T-cell (primary cell): ENCODE measurements at regions not wholly inside any gene's neighbourhood (a gene's known extent, or its start where the extent isn't known, plus 50 kb on each side); places are given as distances from the start of the nearest gene placed in this dataset.

ENCODE experiments used
- ATAC-seq, 4 experiments: fragments of 200-7000 bp in 3 of 4; fragments of 150-1000 bp in 1 of 4; cut with Tn5 transposase; replicated peaks in 1 of 4; 1 replicate in 3 of 4; 2 replicates in 1 of 4; pipeline ENCODE4 v1.10.0; 2021; ENCODE audit warnings: moderate library complexity in 3 of 4, mild to moderate bottlenecking in 2 of 4, moderate number of reproducible peaks in 1 of 4
- CTCF ChIA-PET, 2 donors: fragments of 300-600 bp; sonication (Branson Sonifier 250); formaldehyde crosslinking; loops; one replicate each; lab custom pipeline; 2022; ENCODE audit warnings: antibody characterized with exemption in 2 of 2; lab: Charles Lee
- POLR2A ChIA-PET, 2 donors: fragments of 300-600 bp; sonication (Branson Sonifier 250); formaldehyde crosslinking; loops; one replicate each; lab custom pipeline; 2022; ENCODE audit warnings: antibody characterized with exemption in 2 of 2; lab: Charles Lee
- DNase-seq, 35 experiments: peaks; one replicate each; pipeline versions ENCODE4 v3.0.0 to v3.0.0-alpha.2; 2013 to 2023
- H3K27ac ChIP-seq: one replicate; pipeline ENCODE4 v1.5.1; 2013; ENCODE audit warnings: low read length
- H3K27me3 ChIP-seq, 2 experiments: replicated peaks in 1 of 2; 1 replicate in 1 of 2; 2 replicates in 1 of 2; pipeline versions ENCODE4 v1.6.1 to v1.7.0; 2013; ENCODE audit warnings: low read length in 1 of 2, mixed read lengths in 1 of 2; ENCODE audit not compliant: control insufficient read depth in 2 of 2, insufficient read depth in 2 of 2; ENCODE audit errors: extremely low read depth in 1 of 2
- H3K36me3 ChIP-seq, 2 donors: 1 replicate in 1 of 2; 2 replicates in 1 of 2; pipeline versions ENCODE4 v1.6.1 to v1.7.0; 2013; ENCODE audit warnings: low read length in 1 of 2; ENCODE audit not compliant: control insufficient read depth in 2 of 2, insufficient read depth in 1 of 2; ENCODE audit errors: extremely low read depth in 1 of 2
- H3K4me1 ChIP-seq, 2 experiments: 1 replicate in 1 of 2; 2 replicates in 1 of 2; pipeline versions ENCODE4 v1.6.1 to v1.7.0; 2013; ENCODE audit warnings: low read length in 2 of 2, mixed read lengths in 1 of 2; ENCODE audit not compliant: insufficient read depth in 2 of 2, control insufficient read depth in 1 of 2; ENCODE audit errors: extremely low read depth in 1 of 2
- H3K4me3 ChIP-seq, 2 donors: 1 replicate in 1 of 2; 2 replicates in 1 of 2; pipeline versions ENCODE4 v1.5.1 to v1.7.0; 2013; ENCODE audit warnings: mild to moderate bottlenecking in 2 of 2, low read length in 1 of 2, moderate library complexity in 1 of 2; ENCODE audit not compliant: control insufficient read depth in 1 of 2; ENCODE audit errors: extremely low read depth in 1 of 2
- H3K9me3 ChIP-seq: 2 replicates; pipeline ENCODE4 v1.7.0; 2013
- H3K27ac Mint-ChIP-seq, 2 donors: one replicate each; pipeline ENCODE4 v1.8.0; 2020 to 2021; ENCODE audit warnings: mild to moderate bottlenecking in 2 of 2, mixed read lengths in 2 of 2
- H3K27me3 Mint-ChIP-seq, 2 donors: one replicate each; pipeline ENCODE4 v1.8.0; 2021 to 2022; ENCODE audit warnings: mixed read lengths in 2 of 2
- H3K36me3 Mint-ChIP-seq: one replicate; pipeline ENCODE4 v1.8.0; 2021; ENCODE audit warnings: mixed read lengths
- H3K4me1 Mint-ChIP-seq, 3 donors: one replicate each; pipeline ENCODE4 v1.8.0; 2020 to 2022; ENCODE audit warnings: mixed read lengths in 3 of 3, mild to moderate bottlenecking in 1 of 3
- H3K4me3 Mint-ChIP-seq, 3 donors: one replicate each; pipeline ENCODE4 v1.8.0; 2020 to 2022; ENCODE audit warnings: mild to moderate bottlenecking in 3 of 3, mixed read lengths in 3 of 3, moderate library complexity in 3 of 3
- H3K9me3 Mint-ChIP-seq, 3 donors: one replicate each; pipeline ENCODE4 v1.8.0; 2020 to 2022; ENCODE audit warnings: mixed read lengths in 3 of 3
- WGBS: methylation state at CpG from one replicate; pipeline ENCODE4 v1.1.5; 2013; ENCODE audit warnings: missing lambda C conversion rate; ENCODE audit not compliant: insufficient coverage; 5-methylcytosine and 5-hydroxymethylcytosine counted together

- CTCF ChIA-PET = interaction anchor here in 1 of 2 donors (0.7 kb wide), 1 partner anchor 302 kb away, joined by 3 read pairs; no protein-coding TSS in a partner anchor
- H3K9me3 ChIP-seq = no peaks in the 10 kb centered on the region
- no CpG with 5 or more reads among the region's 6 CpGs for WGBS
- no peaks in the 10 kb centered on the region for H3K36me3 Mint-ChIP-seq
- no peaks in the 10 kb centered on the region for H3K36me3 ChIP-seq
- no peak overlapping the region for H3K4me3 ChIP-seq
- no peaks in the 10 kb centered on the region for H3K4me1 Mint-ChIP-seq
- no peak overlapping the region for H3K4me3 Mint-ChIP-seq
- POLR2A ChIA-PET = no interaction called here
- no peak overlapping the region for H3K27ac Mint-ChIP-seq
- no peaks in the 10 kb centered on the region for H3K27me3 ChIP-seq
- ATAC-seq (no peak), DNase-seq (no peak)
- no peaks in the 10 kb centered on the region for H3K9me3 Mint-ChIP-seq
- H3K27me3 Mint-ChIP-seq = no peaks in the 10 kb centered on the region
- no peak overlapping the region for H3K27ac ChIP-seq
- H3K4me1 ChIP-seq = no peaks in the 10 kb centered on the region
Measured at GRCh38 chr16:73871088-73871733, 425.4 kb upstream of the PSMD7 start.

GRCh38 chr16:73869126-73869525 is 427.5 kb upstream of the PSMD7 start:
- H3K9me3 Mint-ChIP-seq = no peaks in the 10 kb centered on the region
- CTCF ChIA-PET = no interaction called here

GRCh38 chr16:73864868-73865267 is 431.7 kb upstream of the PSMD7 start:
- H3K4me1 ChIP-seq = no peaks in the 10 kb centered on the region
- H3K36me3 ChIP-seq = no peaks in the 10 kb centered on the region
- ChIA-PET POLR2A (no interaction called here), CTCF (no interaction called here)
- no peak overlapping the region for H3K27ac Mint-ChIP-seq
- DNase-seq (no peak), ATAC-seq (no peak)
- H3K4me3 Mint-ChIP-seq = no peak overlapping the region
- H3K36me3 Mint-ChIP-seq = no peaks in the 10 kb centered on the region
- H3K27ac ChIP-seq = no peak overlapping the region
- no peaks in the 10 kb centered on the region for H3K4me1 Mint-ChIP-seq
- no peaks in the 10 kb centered on the region for H3K9me3 ChIP-seq
- peaks cover 0 to 4% (median 0%) of the 10 kb centered on the region in 3 donors for H3K9me3 Mint-ChIP-seq
- H3K27me3 Mint-ChIP-seq = no peaks in the 10 kb centered on the region
- H3K4me3 ChIP-seq = no peak overlapping the region
- no peaks in the 10 kb centered on the region for H3K27me3 ChIP-seq

More at GRCh38 chr16:73869126-73869525, 427.5 kb upstream of the PSMD7 start:
- no peaks in the 10 kb centered on the region for H3K4me1 ChIP-seq
- no peak overlapping the region for H3K27ac Mint-ChIP-seq
- no peak overlapping the region for H3K4me3 ChIP-seq
- WGBS = no CpG with 5 or more reads among the region's 3 CpGs
- DNase-seq (no peak), ATAC-seq (no peak)
- no peaks in the 10 kb centered on the region for H3K36me3 Mint-ChIP-seq
- no peaks in the 10 kb centered on the region for H3K9me3 ChIP-seq
- no peak overlapping the region for H3K4me3 Mint-ChIP-seq
- H3K4me1 Mint-ChIP-seq = no peaks in the 10 kb centered on the region
- no peaks in the 10 kb centered on the region for H3K36me3 ChIP-seq
- POLR2A ChIA-PET = no interaction called here
- H3K27ac ChIP-seq = no peak overlapping the region
- H3K27me3 Mint-ChIP-seq = no peaks in the 10 kb centered on the region
- no peaks in the 10 kb centered on the region for H3K27me3 ChIP-seq

GRCh38 chr16:73858326-73858725 is 438.3 kb upstream of the PSMD7 start:
- Mint-ChIP-seq H3K4me1 (no peaks in the 10 kb centered on the region), H3K27ac (no peak overlapping the region), H3K36me3 (no peaks in the 10 kb centered on the region), H3K27me3 (peaks cover 0 to 2% of the 10 kb centered on the region in 2 donors), H3K9me3 (peaks cover 0 to 9% (median 0%) of the 10 kb centered on the region in 3 donors), H3K4me3 (no peak overlapping the region)
- WGBS = 100% methylated on average over 1 of the region's 2 CpGs
- no peaks in the 10 kb centered on the region for H3K27me3 ChIP-seq
- H3K36me3 ChIP-seq = no peaks in the 10 kb centered on the region
- no peak overlapping the region for H3K4me3 ChIP-seq
- H3K9me3 ChIP-seq = no peaks in the 10 kb centered on the region
- H3K4me1 ChIP-seq = no peaks in the 10 kb centered on the region
- ChIA-PET POLR2A (no interaction called here), CTCF (no interaction called here)
- ATAC-seq (no peak), DNase-seq (no peak)
- H3K27ac ChIP-seq = no peak overlapping the region

GRCh38 chr16:73853968-73854367 is 442.6 kb upstream of the PSMD7 start:
- ATAC-seq (no peak), DNase-seq (no peak)
- Mint-ChIP-seq H3K27me3 (peaks cover 0 to 2% of the 10 kb centered on the region in 2 donors), H3K4me1 (no peaks in the 10 kb centered on the region), H3K27ac (no peak overlapping the region), H3K9me3 (peaks cover 0 to 7% (median 4%) of the 10 kb centered on the region in 3 donors), H3K4me3 (no peak overlapping the region), H3K36me3 (no peaks in the 10 kb centered on the region)
- Histone ChIP-seq H3K27ac (no peak overlapping the region), H3K9me3 (no peaks in the 10 kb centered on the region), H3K4me3 (no peak overlapping the region), H3K27me3 (no peaks in the 10 kb centered on the region), H3K36me3 (no peaks in the 10 kb centered on the region), H3K4me1 (no peaks in the 10 kb centered on the region)
- WGBS = 100% methylated on average over 3 of the region's 5 CpGs
- POLR2A ChIA-PET = no interaction called here
- CTCF ChIA-PET = no interaction called here

GRCh38 chr16:73852561-73852960 is 444.1 kb upstream of the PSMD7 start:
- H3K4me1 ChIP-seq = no peaks in the 10 kb centered on the region
- WGBS = no CpG with 5 or more reads among the region's 1 CpG
- DNase-seq (no peak), ATAC-seq (no peak)
- Mint-ChIP-seq H3K4me3 (no peak overlapping the region), H3K9me3 (peaks cover 0 to 7% (median 4%) of the 10 kb centered on the region in 3 donors), H3K4me1 (no peaks in the 10 kb centered on the region), H3K27me3 (peaks cover 0 to 2% of the 10 kb centered on the region in 2 donors), H3K36me3 (no peaks in the 10 kb centered on the region), H3K27ac (no peak overlapping the region)
- H3K9me3 ChIP-seq = no peaks in the 10 kb centered on the region
- CTCF ChIA-PET = no interaction called here
- H3K36me3 ChIP-seq = no peaks in the 10 kb centered on the region
- no peak overlapping the region for H3K27ac ChIP-seq
- no peaks in the 10 kb centered on the region for H3K27me3 ChIP-seq
- no peak overlapping the region for H3K4me3 ChIP-seq
- POLR2A ChIA-PET = no interaction called here

- Mint-ChIP-seq H3K36me3 (no peaks in the 10 kb centered on the region), H3K27ac (no peak overlapping the region), H3K27me3 (no peaks in the 10 kb centered on the region), H3K4me3 (no peak overlapping the region), H3K4me1 (no peaks in the 10 kb centered on the region), H3K9me3 (peaks cover 0 to 9% (median 2%) of the 10 kb centered on the region in 3 donors)
- H3K27ac ChIP-seq = no peak overlapping the region
- ATAC-seq (no peak), DNase-seq (no peak)
- ChIA-PET CTCF (no interaction called here), POLR2A (no interaction called here)
- H3K27me3 ChIP-seq = no peaks in the 10 kb centered on the region
- H3K9me3 ChIP-seq = no peaks in the 10 kb centered on the region
- no peaks in the 10 kb centered on the region for H3K36me3 ChIP-seq
- H3K4me1 ChIP-seq = no peaks in the 10 kb centered on the region
- 77% methylated on average over 3 of the region's 4 CpGs for WGBS
- no peak overlapping the region for H3K4me3 ChIP-seq
Measured at GRCh38 chr16:73848993-73849392, 447.6 kb upstream of the PSMD7 start.
